ENCODE measurements at regions not wholly inside any gene's neighbourhood (a gene's known extent, or its start where the extent isn't known, plus 50 kb on each side); places are given as distances from the start of the nearest gene placed in this dataset.

GRCh38 chr6:23457321-23457720, 668.7 kb upstream of the NRSN1 start:
- Histone ChIP-seq H3K9ac (ENCODE audit: low read depth in 1 of 2, low read length in 2 of 2) (no peak overlapping the region), H3K36me3 (ENCODE audit: control insufficient read depth in 4 of 4, insufficient read depth in 3 of 4, low read depth in 1 of 4, low read length in 3 of 4) (no peaks in the 10 kb centered on the region), H3K4me1 (ENCODE audit: control insufficient read depth in 4 of 4, insufficient read depth in 4 of 4, low read length in 3 of 4) (no peaks in the 10 kb centered on the region), H3K27ac (ENCODE audit: low read depth in 1 of 2, low read length in 2 of 2) (no peak overlapping the region), H3K4me3 (ENCODE audit: low read depth in 1 of 3, low read length in 3 of 3) (no peak overlapping the region), H3K27me3 (ENCODE audit: control insufficient read depth in 4 of 4, insufficient read depth in 4 of 4, low read length in 3 of 4) (no peaks in the 10 kb centered on the region), H3K9me3 (ENCODE audit: control insufficient read depth in 4 of 4, low read length in 3 of 4) (peaks cover 0 to 2% (median 0%) of the 10 kb centered on the region in 4 donors)
- TF ChIP-seq EGR1 (IDR thresholded peaks at IDR 0.05; ENCODE audit: low read depth in 2 of 2): no peak
- TF ChIP-seq RAD21 (IDR thresholded peaks at IDR 0.05): no peak
- no peak for TF ChIP-seq NR2F2 (IDR thresholded peaks at IDR 0.05)
- no peak for TF ChIP-seq YY1 (IDR thresholded peaks at IDR 0.05)
- TF ChIP-seq GABPA (IDR thresholded peaks at IDR 0.05 in 1 of 2, conservative IDR thresholded peaks at IDR 0.05 in 1 of 2): no peak
- no peak for TF ChIP-seq CTCF (IDR thresholded peaks at IDR 0.05; ENCODE audit: low read depth, low read length, missing input control)
- no peak for TF ChIP-seq TAF1 (conservative IDR thresholded peaks at IDR 0.05)
- no peak for DNase-seq (ENCODE audit: low spot score)
- WGBS: 82% methylated on average over 2 of the region's 2 CpGs

GRCh38 chr6:23465912-23466311, 660.1 kb upstream of the NRSN1 start:
- no peaks in the 10 kb centered on the region for H3K4me1 ChIP-seq (ENCODE audit: control insufficient read depth in 4 of 4, insufficient read depth in 4 of 4, low read length in 3 of 4)
- no peaks in the 10 kb centered on the region for H3K36me3 ChIP-seq (ENCODE audit: control insufficient read depth in 4 of 4, insufficient read depth in 3 of 4, low read depth in 1 of 4, low read length in 3 of 4)
- no peaks in the 10 kb centered on the region for H3K27me3 ChIP-seq (ENCODE audit: control insufficient read depth in 4 of 4, insufficient read depth in 4 of 4, low read length in 3 of 4)
- no peak overlapping the region for H3K27ac ChIP-seq (ENCODE audit: low read depth in 1 of 2, low read length in 2 of 2)
- H3K4me3 ChIP-seq (ENCODE audit: low read depth in 1 of 3, low read length in 3 of 3): no peak overlapping the region
- TF ChIP-seq CTCF (IDR thresholded peaks at IDR 0.05; ENCODE audit: low read depth, low read length, missing input control): no peak
- 91% methylated on average over 1 of the region's 1 CpG for WGBS
- DNase-seq (ENCODE audit: low spot score): no peak
- H3K9ac ChIP-seq (ENCODE audit: low read depth in 1 of 2, low read length in 2 of 2): no peak overlapping the region
- no peaks in the 10 kb centered on the region for H3K9me3 ChIP-seq (ENCODE audit: control insufficient read depth in 4 of 4, low read length in 3 of 4)

GRCh38 chr6:23477586-23477985, 648.4 kb upstream of the NRSN1 start:
- Histone ChIP-seq H3K4me3 (ENCODE audit: low read depth in 1 of 3, low read length in 3 of 3) (no peak overlapping the region), H3K9me3 (ENCODE audit: control insufficient read depth in 4 of 4, low read length in 3 of 4) (no peaks in the 10 kb centered on the region), H3K36me3 (ENCODE audit: control insufficient read depth in 4 of 4, insufficient read depth in 3 of 4, low read depth in 1 of 4, low read length in 3 of 4) (no peaks in the 10 kb centered on the region), H3K27ac (ENCODE audit: low read depth in 1 of 2, low read length in 2 of 2) (no peak overlapping the region), H3K9ac (ENCODE audit: low read depth in 1 of 2, low read length in 2 of 2) (no peak overlapping the region), H3K27me3 (ENCODE audit: control insufficient read depth in 4 of 4, insufficient read depth in 4 of 4, low read length in 3 of 4) (no peaks in the 10 kb centered on the region), H3K4me1 (ENCODE audit: control insufficient read depth in 4 of 4, insufficient read depth in 4 of 4, low read length in 3 of 4) (no peaks in the 10 kb centered on the region)
- TF ChIP-seq GABPA (IDR thresholded peaks at IDR 0.05 in 1 of 2, conservative IDR thresholded peaks at IDR 0.05 in 1 of 2): no peak
- 80% methylated on average over 3 of the region's 3 CpGs for WGBS
- DNase-seq (ENCODE audit: low spot score): no peak

GRCh38 chr6:23478312-23478711, 647.7 kb upstream of the NRSN1 start:
- DNase-seq (ENCODE audit: low spot score): no peak
- H3K4me1 ChIP-seq (ENCODE audit: control insufficient read depth in 4 of 4, insufficient read depth in 4 of 4, low read length in 3 of 4): no peaks in the 10 kb centered on the region
- H3K9me3 ChIP-seq (ENCODE audit: control insufficient read depth in 4 of 4, low read length in 3 of 4): no peaks in the 10 kb centered on the region
- WGBS: 92% methylated on average over 2 of the region's 2 CpGs
- H3K4me3 ChIP-seq (ENCODE audit: low read depth in 1 of 3, low read length in 3 of 3): no peak overlapping the region
- TF ChIP-seq RAD21 (IDR thresholded peaks at IDR 0.05) (no peak), SP1 (IDR thresholded peaks at IDR 0.05) (no peak), ZBTB33 (IDR thresholded peaks at IDR 0.05) (no peak), YY1 (IDR thresholded peaks at IDR 0.05) (no peak), HNF4G (IDR thresholded peaks at IDR 0.05) (no peak), JUND (IDR thresholded peaks at IDR 0.05) (no peak), HNF4A (conservative IDR thresholded peaks at IDR 0.05) (no peak)
- H3K27ac ChIP-seq (ENCODE audit: low read depth in 1 of 2, low read length in 2 of 2): no peak overlapping the region
- no peak overlapping the region for H3K9ac ChIP-seq (ENCODE audit: low read depth in 1 of 2, low read length in 2 of 2)
- H3K27me3 ChIP-seq (ENCODE audit: control insufficient read depth in 4 of 4, insufficient read depth in 4 of 4, low read length in 3 of 4): no peaks in the 10 kb centered on the region
- no peaks in the 10 kb centered on the region for H3K36me3 ChIP-seq (ENCODE audit: control insufficient read depth in 4 of 4, insufficient read depth in 3 of 4, low read depth in 1 of 4, low read length in 3 of 4)
